Endometrium (tissue), 2 donors: ENCODE measurements at regions not wholly inside any gene's neighbourhood (a gene's known extent, or its start where the extent isn't known, plus 50 kb on each side); places are given as distances from the start of the nearest gene placed in this dataset.
A peak's percentile ranks its signal among the peaks of the same experiment; 100 is the strongest.

Experiments
- FAIRE-seq: peaks from 2 replicates; lab custom pipeline; 2012; peaks lifted over from hg19 to GRCh38; lab: Jason Lieb, UNC
- donor health status: control.
- donor health status: control.

DNA sequence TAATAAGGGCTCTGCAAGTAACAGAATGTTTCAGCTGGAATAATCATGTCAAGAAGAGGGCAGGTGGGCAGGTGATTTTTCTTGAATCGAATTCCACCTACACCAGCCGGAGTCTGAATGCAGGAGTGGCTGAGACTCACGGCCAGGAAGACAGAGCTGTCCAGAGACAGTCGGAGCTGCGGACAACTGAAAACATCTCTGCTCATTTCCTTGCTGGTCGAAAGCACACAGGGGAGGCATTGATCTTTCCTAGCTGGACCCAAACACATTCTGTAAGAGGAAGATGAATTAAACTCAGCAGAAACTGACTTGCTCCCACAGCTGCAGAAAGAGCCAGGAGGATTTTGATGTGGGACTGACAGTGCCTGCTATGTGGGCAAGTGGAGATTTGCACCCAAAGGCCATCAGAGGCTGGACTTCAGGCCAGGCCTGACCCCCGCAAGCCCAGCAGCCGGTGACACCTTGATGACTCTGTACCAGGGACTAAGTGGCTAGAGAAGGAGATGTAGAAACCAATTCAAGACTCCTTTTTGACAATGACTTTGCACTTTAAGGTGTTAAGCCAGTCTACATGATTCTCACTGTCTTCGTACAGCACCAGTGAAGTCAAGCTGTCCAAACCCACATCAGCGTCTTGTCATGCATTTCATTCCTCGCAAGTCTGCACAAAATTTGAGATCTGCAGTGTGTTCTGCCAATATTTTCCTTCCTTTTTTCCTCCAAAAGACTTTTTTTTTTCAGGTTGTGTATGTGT, 169.4 kb downstream of the TEX36 start:
- FAIRE-seq: no peak

DNA sequence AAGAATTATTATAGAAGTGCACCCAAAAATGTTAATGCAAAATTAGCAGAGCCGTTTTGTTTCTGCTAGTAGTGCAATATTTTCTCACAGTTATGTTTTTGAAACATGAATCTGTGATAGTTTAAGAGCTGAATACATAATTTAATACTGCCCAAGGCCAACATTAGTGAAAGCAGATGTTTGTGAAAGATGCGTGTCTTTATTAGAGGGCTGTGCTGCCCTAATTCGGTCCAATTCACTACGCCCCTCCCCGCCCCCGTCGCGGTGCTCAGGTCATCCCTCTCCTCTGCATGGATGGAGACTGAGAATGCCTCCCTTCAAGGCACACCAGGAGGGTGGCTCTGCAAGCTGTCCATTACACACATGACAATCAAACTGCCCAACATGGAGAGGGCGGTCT, 172.0 kb downstream of the TEX36 start:
- FAIRE-seq: no peak

DNA sequence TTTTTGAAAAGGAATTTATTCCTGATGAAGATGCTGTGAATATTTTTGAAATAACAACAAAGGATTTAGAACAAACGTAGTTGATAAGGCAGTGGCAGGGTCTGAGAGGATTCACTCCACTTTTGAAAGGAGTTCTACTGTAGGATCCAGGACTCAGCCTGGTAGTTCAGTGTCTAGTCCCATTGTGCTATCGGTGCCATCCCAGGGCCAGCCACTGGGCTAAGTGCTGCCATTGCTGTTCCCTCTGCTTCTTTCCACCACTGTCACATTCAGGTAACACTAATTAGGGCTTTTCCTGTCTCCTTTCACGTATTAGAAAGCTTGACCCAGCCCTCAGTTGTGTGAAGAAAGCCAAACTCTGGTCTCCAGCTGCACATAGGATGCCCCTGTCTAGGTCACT, 177.3 kb downstream of the TEX36 start:
- FAIRE-seq: no peak

DNA sequence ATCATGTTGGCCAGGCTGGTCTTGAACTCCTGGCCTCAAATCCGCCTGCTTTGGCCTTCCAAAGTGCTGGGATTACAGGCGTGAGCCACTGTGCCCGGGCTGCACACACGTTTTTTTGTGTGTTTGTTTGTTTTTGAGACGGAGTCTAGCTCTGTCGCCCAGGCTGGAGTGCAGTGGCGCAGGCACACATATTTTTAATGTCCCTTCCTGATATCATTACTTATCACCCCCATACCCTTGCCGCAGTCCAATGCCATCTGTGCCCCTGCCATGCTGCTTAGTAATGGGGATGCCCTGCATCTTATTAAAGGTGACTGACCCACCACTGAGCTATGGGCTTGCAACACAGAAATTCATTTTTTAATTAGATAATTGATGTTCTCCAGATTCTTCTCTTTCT, 180.7 kb downstream of the TEX36 start:
- no peak for FAIRE-seq

DNA sequence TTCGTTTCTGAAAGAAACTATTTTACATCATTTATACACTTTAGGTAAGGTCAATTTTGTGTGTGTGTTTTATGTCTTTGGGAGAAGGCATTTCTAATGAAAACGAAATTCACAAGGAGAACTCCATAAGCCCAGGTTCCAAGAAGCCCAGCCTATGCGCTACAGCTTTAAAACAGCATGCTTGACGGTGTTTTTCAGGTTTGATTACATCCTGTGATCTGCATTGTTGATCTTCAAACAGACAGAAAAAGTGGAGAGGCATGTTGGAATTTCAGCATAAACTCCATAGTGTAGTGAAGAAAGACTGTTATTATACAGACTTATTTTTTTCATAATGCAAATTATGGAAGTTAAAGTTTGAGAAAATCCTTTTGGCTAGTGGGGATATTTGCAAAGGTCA, 187.6 kb downstream of the TEX36 start:
- no peak for FAIRE-seq

DNA sequence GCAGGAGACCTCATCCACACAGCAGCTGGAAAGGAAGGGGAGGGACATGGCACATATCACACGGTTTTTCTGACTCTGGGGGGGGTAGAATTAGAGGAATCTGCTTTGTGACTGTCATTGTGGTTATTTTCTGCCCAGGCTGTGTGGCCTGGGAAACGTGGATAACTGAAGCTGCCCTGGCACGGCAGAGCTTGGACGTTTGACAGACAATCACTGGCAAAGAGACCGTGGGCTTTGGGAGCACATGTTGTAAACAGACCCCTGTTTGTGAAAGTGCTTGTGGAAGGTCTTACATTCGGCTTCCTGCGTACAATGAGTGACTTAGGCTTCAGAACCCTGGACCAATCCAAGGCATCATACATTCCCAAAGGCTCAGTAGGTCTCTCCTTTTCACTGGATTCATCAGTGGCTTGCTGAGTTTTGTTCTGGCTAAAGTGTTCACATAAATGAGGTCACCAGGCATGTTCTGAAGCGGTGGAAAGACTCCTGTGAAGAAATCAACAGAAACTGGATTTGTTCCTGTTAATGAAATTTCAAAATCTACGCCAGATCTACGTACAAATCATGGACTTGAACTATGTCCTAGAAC, 188.2 kb downstream of the TEX36 start:
- FAIRE-seq: no peak

DNA sequence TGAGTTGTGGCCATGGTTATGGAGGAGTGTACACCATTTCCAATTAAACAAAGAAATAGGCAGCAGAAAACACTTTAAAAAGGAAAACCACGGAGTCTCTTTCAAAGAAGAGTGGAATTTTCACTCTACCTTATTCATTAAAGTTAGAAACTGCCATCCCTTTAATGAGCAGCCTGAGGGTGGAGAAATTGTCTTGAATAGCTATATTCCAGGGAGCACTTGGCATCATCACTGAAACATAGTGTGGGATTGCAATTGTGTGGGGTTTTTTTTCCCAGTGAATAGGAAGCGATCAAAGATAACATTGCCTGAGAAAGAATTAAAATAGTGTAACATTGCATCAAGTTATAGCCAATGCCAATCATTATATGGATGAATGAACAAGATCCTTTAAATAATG, 191.6 kb downstream of the TEX36 start:
- FAIRE-seq: no peak

DNA sequence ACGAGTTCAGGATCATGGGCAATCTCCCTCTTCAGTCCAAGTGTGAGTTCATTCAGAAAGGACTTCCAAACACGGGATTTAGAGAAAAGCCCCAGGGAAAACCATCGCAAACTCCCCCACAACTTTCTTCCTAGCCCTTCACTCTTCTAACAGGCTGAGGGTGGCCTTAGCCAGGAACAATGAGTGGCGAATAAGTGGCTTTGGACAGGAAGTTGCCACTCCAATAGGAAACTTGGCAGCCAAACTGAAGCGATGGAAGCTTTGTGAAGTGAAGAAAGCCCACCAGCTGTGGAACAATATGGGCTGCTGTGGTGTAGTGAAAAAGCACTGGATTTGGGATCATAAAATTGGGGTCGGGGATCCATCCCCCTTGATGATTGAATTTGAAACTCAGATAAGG, 193.2 kb downstream of the TEX36 start:
- FAIRE-seq: no peak

DNA sequence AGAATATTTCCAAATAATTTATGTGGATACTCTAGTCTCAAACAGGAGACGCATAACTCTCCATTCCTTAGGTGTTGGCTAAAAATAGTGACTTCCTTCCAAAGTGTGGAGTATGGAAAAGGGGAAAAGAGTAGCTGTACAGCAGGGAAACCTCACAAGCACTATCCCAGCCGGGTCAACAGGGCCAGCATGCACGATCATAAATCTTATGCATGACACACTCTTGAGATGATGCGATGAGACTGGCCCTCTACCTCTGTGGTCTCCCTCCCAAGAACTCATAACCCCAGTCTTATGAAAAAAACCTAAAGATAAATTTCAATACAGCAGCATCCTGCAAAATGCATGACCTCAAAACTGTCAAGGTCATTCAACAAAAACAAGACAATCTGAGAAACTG, 197.3 kb downstream of the TEX36 start:
- FAIRE-seq: no peak

DNA sequence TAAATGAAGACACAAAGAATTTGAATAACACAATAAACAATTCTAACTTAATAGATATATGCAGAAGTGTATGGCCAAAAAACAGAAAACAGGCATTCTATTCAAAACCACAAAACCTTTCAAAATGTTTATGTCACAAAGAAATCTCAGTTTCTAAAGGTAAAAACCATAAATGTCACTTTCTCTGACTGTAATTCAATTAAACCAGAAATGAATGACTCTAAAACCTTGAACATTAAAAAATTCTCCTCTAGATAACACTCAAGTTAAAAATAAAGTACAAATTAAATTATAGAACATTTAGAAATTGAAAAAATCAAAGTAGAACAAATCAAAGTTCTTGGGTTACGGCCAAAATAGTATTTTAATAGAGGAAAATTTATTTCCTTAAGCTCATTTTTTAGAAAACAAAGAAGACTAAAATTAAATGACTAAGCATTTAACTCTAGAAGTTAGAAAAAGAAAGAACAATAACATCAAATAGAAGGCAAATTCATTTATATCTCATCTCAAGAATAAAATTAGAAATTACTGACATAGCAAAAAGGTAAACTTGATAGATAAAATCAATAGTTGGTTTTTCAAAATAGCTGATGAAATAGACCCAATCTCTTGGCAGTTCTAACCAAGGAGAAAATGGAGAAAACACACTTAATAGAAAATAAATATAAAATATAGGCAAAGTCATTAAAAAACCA, 198.8 kb downstream of the TEX36 start:
- FAIRE-seq: peak; percentile 89

DNA sequence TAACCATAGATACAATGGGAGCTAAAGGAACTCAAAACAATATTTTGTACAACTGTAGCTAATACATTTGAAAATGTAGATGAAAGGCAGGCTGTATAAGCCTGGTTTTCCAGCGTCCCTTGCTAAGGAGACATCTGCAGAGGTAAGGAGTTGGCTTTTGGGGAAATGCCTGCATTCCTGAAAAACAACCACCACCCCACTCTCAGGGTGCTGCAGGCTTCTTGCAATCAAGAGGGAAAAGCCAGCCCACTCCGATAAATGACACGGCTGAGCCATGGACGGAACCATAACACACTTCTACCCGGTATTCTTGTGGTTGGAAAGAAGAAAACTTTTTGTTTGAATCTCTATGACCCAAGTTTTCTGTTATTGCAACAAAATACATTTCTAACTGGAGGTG, 200.3 kb downstream of the TEX36 start:
- FAIRE-seq: no peak

DNA sequence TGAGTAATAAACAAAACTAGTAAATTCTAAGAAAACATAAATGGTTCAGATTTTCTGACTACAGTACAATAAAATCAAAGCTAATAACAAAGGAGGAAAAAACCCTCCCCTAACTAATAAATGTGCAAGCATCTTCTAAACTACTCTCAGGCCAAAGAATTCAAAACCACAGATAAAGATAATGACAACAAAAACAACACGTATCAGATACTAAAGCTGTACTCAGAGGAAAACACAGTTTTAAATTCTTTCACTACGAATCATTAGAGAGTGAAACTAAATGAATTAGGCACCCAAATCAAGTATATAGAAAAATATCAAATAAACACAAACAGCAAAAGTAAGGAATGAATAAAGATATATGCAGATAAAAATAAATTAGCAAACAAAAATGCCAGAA, 200.9 kb downstream of the TEX36 start:
- peak; percentile 99 for FAIRE-seq

DNA sequence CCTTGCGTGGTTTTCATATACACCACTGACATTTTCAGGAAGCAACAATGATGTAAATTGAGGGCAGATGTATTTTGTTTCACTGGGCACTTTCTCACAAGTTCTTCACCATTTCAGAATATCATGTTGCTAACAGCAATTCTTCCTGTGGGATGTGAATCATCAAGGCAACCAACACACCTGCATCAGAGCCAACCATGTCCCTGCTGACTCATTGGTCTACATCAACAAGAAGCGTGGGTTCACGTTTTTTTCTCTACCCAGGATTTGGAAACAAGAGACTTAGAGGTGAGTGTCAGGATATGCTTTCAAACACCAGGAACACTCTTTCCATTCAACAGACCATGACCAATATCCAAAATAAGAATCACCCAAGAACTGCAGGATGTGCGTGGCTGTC, 203.9 kb downstream of the TEX36 start:
- FAIRE-seq: no peak

DNA sequence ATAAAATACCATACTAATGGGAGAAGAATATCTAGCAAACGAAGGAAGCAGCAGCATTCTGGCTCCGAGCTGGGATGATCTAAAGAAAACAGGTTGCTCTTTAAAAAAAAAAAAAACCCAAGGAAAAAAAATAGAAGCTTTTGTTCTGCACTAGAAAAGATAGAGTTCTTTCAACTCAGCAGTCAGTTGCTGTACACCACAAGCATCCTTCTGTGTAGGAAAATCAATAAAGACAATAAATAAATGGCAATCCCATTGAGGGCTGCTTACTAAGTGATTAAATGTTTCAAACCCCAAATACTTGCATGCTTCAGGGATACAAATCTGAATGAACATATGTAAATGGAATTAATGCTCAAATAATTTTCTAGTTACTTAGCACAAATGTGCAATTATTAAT, 207.1 kb downstream of the TEX36 start:
- no peak for FAIRE-seq

DNA sequence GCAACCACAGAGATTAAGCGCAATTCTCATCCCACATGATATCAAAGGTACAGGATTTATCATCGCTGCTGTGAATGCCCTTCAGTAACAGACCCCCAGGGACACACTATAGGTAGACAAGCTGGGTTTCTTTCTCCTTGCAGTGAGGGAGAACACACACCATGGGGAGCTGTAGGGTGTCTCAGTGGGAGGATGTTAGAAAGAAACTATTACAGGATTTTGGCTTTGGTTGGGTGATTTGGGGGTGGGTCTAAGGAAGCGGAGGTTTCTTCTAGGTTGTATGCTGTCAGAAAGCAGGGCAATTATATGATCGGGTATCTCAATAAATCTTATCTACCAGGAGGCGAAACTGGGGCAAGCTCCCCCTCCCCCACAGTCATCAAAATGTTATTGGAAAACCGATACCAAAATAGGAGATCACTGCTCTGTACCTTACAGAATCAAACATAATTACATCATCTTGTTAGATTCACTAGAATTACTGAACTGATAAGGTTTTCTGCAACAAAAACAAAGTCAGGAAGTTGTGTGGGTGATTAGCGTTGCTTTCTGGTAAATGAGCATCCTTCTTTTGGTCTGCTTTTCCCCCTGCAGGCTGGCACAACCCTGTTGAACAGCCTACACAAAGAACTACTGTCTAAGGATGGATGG, 209.7 kb downstream of the TEX36 start:
- no peak for FAIRE-seq

DNA sequence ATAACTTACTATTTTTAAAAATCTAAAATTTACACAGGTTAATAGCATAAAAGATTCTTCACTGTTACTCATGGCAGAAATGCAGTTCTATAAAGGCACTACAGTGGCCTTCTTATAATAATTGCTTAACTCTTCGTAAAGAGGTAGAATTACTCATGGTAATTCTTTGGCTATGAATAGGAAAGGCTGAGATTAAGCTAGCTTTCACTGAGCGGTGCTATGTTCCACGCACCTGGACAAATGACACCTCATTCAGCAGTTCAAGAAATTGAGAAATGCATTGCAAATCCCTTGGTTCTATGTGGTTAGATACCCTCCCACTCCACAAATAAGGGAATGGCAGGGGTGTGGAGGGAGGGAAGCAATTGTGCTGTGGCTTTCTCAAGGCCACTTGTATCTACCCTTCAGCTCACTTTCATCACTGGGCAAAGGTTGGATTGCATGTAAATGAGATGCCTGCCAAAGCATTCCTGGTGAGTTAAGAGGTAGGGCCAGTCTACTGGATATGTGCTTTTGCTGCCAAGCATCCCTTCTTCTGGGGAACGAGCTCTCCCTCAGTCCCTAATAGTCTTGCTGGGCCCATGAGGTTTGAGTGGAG, 210.9 kb downstream of the TEX36 start:
- no peak for FAIRE-seq

DNA sequence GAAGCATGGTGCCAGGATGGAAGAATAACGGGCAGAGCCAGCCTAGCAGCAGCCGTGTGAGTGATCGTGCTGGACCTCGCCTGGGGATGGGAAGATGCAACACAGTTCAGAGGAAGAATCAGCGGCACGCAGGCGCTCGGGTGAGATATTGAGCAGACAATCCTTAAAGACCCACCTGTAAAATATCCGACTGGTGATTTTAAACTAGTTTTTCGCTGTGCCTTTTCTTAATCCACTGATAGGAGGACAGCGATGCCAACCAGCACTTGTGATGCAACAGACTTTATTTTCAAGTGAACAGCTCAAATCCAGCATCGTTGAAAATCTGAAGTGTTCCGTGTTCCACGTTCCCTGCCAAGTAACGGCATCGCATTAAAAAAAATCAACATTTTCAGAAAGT, 214.7 kb downstream of the TEX36 start:
- FAIRE-seq: no peak

DNA sequence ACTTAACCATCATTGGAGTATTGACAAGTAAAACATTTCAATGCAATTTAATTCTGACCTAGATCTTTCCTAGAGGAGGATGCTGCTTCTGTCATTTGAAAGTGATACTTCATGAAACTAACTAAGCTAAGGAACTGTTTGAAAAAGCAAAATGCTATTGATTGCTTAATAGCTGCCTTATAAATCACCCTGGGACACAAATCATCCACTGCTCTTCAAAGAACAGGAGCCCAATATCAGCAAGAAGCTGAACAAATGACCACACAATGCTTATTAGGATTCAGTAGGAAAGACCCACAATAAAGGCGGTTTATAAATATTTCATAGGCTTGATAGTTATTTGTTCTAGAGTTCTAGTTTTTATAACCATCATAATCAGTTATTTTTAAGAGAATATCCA, 216.3 kb downstream of the TEX36 start:
- FAIRE-seq: no peak

DNA sequence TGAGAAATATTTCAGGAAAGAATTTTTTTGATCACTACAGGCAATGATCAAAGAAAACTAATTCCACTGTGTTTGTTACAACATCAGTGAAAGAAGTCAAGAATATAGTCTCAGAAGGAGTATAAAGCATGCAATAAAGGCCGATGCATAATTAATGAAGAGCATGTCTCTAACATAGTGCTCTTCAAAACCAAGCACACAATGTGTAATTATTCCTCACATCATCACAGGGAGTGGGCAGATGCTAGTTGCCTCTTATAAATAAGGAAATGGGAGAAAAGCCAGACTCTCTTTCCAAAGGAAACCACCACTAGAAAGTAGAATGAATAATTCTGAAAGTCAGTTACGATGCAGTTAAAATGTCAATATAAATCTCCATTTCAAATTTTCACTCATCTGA, 220.1 kb downstream of the TEX36 start:
- no peak for FAIRE-seq

DNA sequence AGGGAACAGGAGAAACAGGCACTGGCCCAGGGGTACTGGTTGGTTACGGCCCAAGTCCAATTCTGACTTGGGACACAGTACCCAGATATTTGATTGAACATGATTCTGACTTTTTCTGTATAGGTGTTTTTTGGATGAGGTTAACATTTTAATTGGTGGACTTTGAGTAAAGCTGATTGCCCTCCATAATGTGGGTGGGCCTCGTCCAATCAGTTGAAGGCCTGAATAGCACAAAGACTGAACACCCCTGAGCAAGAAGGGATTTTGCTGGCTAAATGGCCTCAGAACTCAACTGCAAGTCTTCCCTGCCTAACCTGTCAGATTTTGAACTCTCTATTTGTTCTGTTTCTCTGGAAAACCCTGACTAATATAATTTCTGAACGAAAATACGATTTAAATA, 222.6 kb downstream of the TEX36 start:
- no peak for FAIRE-seq

DNA sequence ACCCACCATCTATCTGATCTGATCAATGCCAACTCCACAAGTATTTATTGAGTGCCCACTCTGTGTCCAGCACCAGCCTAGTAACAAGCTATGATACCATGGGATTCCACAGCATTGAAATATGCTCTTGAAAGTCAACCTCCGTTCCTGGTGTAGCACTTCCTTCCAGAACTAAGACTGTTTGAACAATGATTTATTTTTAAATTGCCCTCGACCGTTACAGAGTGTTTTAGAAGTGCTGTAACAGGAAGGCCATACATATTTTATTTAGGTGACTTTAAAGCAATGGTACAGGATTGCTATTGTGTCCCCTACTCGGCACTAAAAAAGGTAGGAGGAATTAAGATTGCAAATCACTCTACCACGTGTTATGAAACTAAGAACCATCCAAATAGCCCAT, 225.6 kb downstream of the TEX36 start:
- FAIRE-seq: no peak

DNA sequence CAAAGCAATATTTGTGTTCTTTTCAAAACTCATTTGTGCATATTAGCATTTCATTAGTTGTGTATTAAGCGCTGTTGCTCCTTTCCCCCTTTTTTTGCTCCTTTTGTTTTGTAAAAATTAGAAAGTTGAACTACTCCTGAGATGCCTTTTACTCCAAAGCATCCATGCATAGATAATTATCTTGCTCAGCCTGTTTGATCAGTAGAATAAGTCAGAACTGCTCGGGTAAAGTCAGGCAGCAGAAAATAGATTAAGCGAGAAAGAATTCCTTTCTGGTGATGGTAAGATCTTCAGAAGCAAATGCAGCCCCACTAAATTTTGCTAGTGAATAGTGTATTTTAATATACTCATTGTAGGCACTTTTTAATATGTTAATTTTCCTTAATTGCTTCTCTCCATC, 227.1 kb downstream of the TEX36 start:
- FAIRE-seq: no peak

DNA sequence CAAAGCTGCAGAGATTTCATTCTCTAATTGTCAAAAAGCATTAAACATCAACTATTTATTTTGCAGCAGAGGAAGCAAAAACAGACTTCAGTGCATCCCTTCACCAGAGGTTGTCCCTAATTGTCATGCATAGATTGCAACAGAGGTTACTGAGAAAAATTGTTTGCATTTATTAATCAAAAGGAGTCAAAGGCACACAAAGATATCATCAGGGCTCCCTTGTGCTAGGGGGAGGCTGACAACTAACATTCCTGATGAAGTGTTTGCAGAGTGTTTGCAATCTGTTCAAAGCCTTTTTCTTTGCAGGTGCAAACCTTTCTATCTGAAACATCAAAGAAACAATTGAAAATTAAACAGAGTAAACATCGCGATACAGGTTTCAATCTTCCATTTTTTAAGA, 227.5 kb downstream of the TEX36 start:
- no peak for FAIRE-seq
